Ishikawa (cell line): ENCODE measurements at regions not wholly inside any gene's neighbourhood (a gene's known extent, or its start where the extent isn't known, plus 50 kb on each side); places are given as distances from the start of the nearest gene placed in this dataset.

Source experiments
- CEBPB ChIP-seq: IDR thresholded peaks from 2 replicates; pipeline ENCODE4 v1.6.1; 2012
- CREB1 ChIP-seq: IDR thresholded peaks from 2 replicates; pipeline ENCODE4 v1.6.1; 2012; ENCODE audit warnings: low read depth
- EGR1 ChIP-seq: IDR thresholded peaks from 2 replicates; pipeline ENCODE4 v1.6.1; 2012
- EP300 ChIP-seq: IDR thresholded peaks from 2 replicates; pipeline ENCODE4 v1.6.1; 2012; ENCODE audit warnings: borderline replicate concordance
- FOXM1 ChIP-seq: IDR thresholded peaks from 2 replicates; pipeline ENCODE4 v1.6.1; 2012; ENCODE audit warnings: low read depth, borderline replicate concordance
- MAX ChIP-seq: IDR thresholded peaks from 2 replicates; pipeline ENCODE4 v1.6.1; 2012
- NFIC ChIP-seq: IDR thresholded peaks from 2 replicates; pipeline ENCODE4 v1.6.1; 2012
- RAD21 ChIP-seq: IDR thresholded peaks from 2 replicates; pipeline ENCODE4 v1.6.1; 2012; ENCODE audit warnings: low read depth
- REST ChIP-seq: IDR thresholded peaks from 2 replicates; pipeline ENCODE4 v1.6.1; 2012; ENCODE audit warnings: low read depth, mild to moderate bottlenecking
- TAF1 ChIP-seq: IDR thresholded peaks from 2 replicates; pipeline ENCODE4 v1.6.1; 2012; ENCODE audit warnings: low read depth, mild to moderate bottlenecking
- TCF12 ChIP-seq: IDR thresholded peaks from 2 replicates; pipeline ENCODE4 v1.6.1; 2012; ENCODE audit warnings: low read depth
- TEAD4 ChIP-seq: IDR thresholded peaks from 2 replicates; pipeline ENCODE4 v1.6.1; 2012
- USF1 ChIP-seq: IDR thresholded peaks from 2 replicates; pipeline ENCODE4 v1.6.1; 2012
- YY1 ChIP-seq: IDR thresholded peaks from 2 replicates; pipeline ENCODE4 v1.6.1; 2012; ENCODE audit warnings: low read depth
- ZBTB7A ChIP-seq: IDR thresholded peaks from 2 replicates; pipeline ENCODE4 v1.6.1; 2012; ENCODE audit warnings: low read depth

GRCh38 chr13:53522034-53522433, 493.4 kb downstream of the OLFM4 start:
- TF ChIP-seq MAX (no peak), YY1 (no peak), TAF1 (no peak), USF1 (no peak), FOXM1 (no peak), CEBPB (no peak), NFIC (no peak), CREB1 (no peak), REST (no peak), EGR1 (no peak), TEAD4 (no peak), TCF12 (no peak), ZBTB7A (no peak), EP300 (no peak), RAD21 (no peak)

- TF ChIP-seq YY1 (no peak), RAD21 (no peak), TAF1 (no peak), EP300 (no peak), REST (no peak), CREB1 (no peak), TEAD4 (no peak), EGR1 (no peak), TCF12 (no peak), USF1 (no peak), CEBPB (no peak), ZBTB7A (no peak)
Measured at GRCh38 chr13:53537586-53537985, 509.0 kb downstream of the OLFM4 start.

GRCh38 chr13:53545340-53545941, 516.8 kb downstream of the OLFM4 start:
- TF ChIP-seq ZBTB7A, result no peak
- TF ChIP-seq EGR1, result no peak
- TF ChIP-seq EP300, result no peak
- no peak for TF ChIP-seq YY1
- TF ChIP-seq NFIC, result no peak
- TF ChIP-seq USF1, result no peak
- TF ChIP-seq FOXM1, result no peak
- no peak for TF ChIP-seq TEAD4
- TF ChIP-seq TAF1, result no peak
- TF ChIP-seq MAX, result no peak
- no peak for TF ChIP-seq TCF12

GRCh38 chr13:53560556-53560955, 531.9 kb downstream of the OLFM4 start:
- TF ChIP-seq MAX, result no peak
- no peak for TF ChIP-seq FOXM1
- TF ChIP-seq CREB1, result no peak
- no peak for TF ChIP-seq EP300
- TF ChIP-seq YY1, result no peak
- no peak for TF ChIP-seq EGR1
- no peak for TF ChIP-seq REST
- TF ChIP-seq USF1, result no peak
- TF ChIP-seq CEBPB, result no peak
- no peak for TF ChIP-seq RAD21
- no peak for TF ChIP-seq ZBTB7A
- no peak for TF ChIP-seq NFIC
